ENCODE measurements at regions not wholly inside any gene's neighbourhood (a gene's known extent, or its start where the extent isn't known, plus 50 kb on each side); places are given as distances from the start of the nearest gene placed in this dataset.
"Not testable (repeated sequence)": the region's sequence is repeated elsewhere in the genome, so short reads cannot be mapped to it uniquely, and the experiment has no call there.

DNA sequence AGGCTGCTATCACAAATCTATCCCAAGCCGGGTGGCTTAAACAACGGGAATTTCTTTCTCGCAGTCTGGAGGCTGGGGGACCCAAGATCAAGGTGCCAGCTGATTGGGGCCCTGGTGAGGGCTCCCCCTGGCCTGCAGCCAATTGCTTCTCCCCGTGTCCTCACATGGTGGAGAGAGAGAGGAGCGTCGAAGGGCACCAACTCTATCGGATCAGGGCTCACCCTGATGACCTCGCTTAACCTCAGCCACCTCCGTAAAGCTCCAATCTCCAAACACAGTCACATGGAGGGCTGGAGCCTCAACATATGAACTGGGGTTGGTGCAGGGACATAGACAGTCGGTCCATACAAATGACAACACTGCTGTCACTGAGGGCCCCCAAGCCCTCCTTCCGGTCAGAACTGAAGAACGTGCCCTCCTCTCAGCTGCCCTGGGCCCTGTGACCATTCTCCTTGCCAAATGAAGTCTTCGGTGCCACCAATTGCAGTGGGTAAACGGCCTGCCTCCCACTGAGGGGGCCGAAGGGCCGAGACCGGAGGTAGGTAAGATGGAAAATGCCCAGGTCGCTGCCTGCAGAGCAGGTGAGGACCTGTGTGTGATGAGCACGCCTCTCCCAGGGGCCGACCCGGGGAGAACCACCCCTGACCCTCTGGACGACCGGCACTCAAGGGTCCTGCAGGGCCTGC, 211.0 kb downstream of the TOMM20 start:
- no peaks in the 10 kb centered on the region for H3K27me3 Mint-ChIP-seq
- no peak overlapping the region for H3K27ac Mint-ChIP-seq
- H3K36me3 Mint-ChIP-seq (ENCODE audit: insufficient read depth) = no peaks in the 10 kb centered on the region
- no peak overlapping the region for H3K4me3 Mint-ChIP-seq
- ATAC-seq (replicated peaks) (no peak), DNase-seq (no peak)
- H3K9me3 Mint-ChIP-seq = no peaks in the 10 kb centered on the region
- peaks cover 4 to 17% of the 10 kb centered on the region in 2 donors for H3K4me1 Mint-ChIP-seq (ENCODE audit: low read depth in 2 of 2)

DNA sequence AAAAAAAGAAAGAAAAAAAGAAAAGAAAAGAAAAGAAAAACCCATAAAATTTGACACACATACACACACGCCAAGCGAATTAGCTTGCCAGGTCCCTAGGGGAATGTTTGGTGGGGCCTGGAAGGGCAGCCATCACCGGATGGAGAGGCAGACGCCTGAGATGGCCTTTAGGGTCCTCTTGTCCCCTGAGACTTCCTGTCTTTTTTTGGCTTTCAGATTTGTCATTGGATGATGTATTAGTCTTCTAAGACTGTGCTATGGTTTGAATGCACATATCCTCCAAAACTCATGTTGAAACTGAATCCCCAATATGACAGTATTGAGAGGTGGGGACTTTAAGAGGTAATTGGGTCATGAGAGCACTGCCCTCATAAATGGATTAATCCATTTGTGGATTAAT, 211.8 kb downstream of the TOMM20 start:
- Mint-ChIP-seq H3K36me3 (ENCODE audit: insufficient read depth) (no peaks in the 10 kb centered on the region), H3K27ac (no peak overlapping the region), H3K4me1 (ENCODE audit: low read depth in 2 of 2) (peaks cover 12 to 24% of the 10 kb centered on the region in 2 donors), H3K9me3 (no peaks in the 10 kb centered on the region), H3K4me3 (no peak overlapping the region), H3K27me3 (no peaks in the 10 kb centered on the region)
- DNase-seq = no peak
- no peak for ATAC-seq (replicated peaks)

DNA sequence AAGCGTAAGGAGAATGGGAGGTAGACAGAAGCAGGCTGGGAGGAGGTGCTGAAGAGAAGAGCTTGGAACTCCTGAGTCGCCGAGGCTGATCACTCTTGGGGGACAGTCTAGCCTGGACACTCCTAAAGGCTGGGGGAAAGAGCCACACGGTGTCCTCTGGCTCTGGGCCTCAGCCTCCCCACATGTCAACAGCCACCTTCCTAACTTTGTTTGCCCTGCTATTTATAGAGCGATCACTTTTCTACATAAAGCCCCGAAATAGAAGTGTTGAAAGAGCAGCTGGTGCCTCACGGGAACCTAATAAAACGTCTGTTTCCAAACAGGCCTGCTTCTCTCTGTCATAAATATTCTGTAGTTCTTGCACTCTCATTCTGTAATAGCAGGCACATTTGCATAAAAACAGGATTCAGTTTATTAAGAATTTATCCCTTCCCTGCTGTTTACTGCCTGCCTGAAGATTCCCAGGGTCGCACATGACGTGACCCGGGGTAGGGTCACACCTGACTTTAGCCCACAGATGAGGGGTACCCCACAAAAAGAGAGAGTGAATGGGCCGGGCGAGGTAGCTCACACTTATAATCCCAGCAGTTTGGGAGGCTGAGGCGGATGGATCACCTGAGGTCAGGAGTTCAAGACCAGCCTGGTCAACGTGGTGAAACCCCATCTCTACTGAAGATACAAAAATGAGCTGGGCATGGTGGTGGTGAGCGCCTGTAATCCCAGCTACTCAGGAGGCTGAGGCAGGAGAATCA, 212.5 kb downstream of the TOMM20 start:
- Mint-ChIP-seq H3K4me1 (ENCODE audit: low read depth in 2 of 2) (peaks cover 19 to 31% of the 10 kb centered on the region in 2 donors), H3K4me3 (no peak overlapping the region), H3K27ac (peak overlapping the region in 1 of 2 donors; percentile 52), H3K9me3 (no peaks in the 10 kb centered on the region), H3K27me3 (no peaks in the 10 kb centered on the region), H3K36me3 (ENCODE audit: insufficient read depth) (no peaks in the 10 kb centered on the region)
- ATAC-seq (replicated peaks) = no peak
- DNase-seq = no peak

DNA sequence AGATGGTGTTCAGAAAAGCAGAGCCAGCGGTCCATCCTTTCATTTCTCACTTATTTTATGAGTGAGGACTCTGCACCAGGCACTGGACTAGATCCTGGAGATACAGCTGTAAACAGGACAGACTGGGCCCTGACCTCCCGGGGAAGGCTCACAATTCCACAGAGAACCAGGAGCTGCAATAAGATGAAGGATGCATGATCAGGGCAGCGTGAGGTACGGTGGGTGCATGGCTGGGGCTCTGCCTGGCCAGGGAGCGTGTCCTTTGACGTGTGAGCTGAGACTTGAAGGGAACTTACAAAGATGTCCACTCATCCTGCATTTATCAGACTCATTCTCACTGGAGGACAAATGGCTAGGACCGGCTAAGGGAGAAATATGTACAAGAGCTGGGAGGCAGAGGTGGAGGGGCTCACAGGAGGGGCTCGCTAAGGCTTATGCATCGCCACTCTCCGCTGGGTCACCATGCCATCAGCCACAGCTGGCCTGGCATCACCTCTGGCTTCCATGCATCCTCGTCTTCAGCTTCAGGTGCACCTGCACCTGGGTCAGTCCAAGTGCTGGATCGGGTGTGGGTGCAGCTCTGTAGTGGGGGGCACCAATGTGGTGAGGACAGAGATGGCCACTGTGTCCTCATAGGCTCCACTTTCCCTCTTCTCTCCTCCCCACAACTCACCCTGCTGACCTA, 213.9 kb downstream of the TOMM20 start:
- no peaks in the 10 kb centered on the region for H3K9me3 Mint-ChIP-seq
- H3K4me1 Mint-ChIP-seq (ENCODE audit: low read depth in 2 of 2) = peaks cover 25 to 36% of the 10 kb centered on the region in 2 donors
- H3K36me3 Mint-ChIP-seq (ENCODE audit: insufficient read depth) = no peaks in the 10 kb centered on the region
- no peak overlapping the region for H3K27ac Mint-ChIP-seq
- no peak overlapping the region for H3K4me3 Mint-ChIP-seq
- DNase-seq (no peak), ATAC-seq (replicated peaks) (no peak)
- no peaks in the 10 kb centered on the region for H3K27me3 Mint-ChIP-seq

DNA sequence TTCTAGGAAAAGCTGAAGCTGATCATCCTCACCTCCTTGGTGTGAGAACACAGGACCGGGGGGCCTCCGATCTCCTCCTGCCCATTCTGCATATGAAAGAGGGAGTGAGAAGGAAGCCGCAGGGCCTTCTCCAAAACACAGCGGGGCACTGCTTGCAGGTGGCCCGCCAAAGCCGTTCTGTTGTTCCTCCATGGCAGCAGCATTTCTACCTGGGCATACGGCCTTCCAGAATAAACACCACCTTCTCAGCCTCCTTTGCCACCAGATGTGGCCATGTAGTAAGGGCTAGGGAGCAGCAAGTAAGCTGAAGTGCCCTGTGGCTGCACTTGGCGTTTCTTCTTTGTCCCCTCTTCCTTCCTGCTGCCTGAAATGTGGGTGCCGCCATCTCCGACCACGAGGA, 214.9 kb downstream of the TOMM20 start:
- peak overlapping the region in 1 of 2 donors; percentile 68 for H3K27ac Mint-ChIP-seq
- no peaks in the 10 kb centered on the region for H3K36me3 Mint-ChIP-seq (ENCODE audit: insufficient read depth)
- no peaks in the 10 kb centered on the region for H3K27me3 Mint-ChIP-seq
- H3K4me3 Mint-ChIP-seq = no peak overlapping the region
- H3K4me1 Mint-ChIP-seq (ENCODE audit: low read depth in 2 of 2) = peaks cover 30 to 36% of the 10 kb centered on the region in 2 donors
- DNase-seq (no peak), ATAC-seq (replicated peaks) (no peak)
- no peaks in the 10 kb centered on the region for H3K9me3 Mint-ChIP-seq

DNA sequence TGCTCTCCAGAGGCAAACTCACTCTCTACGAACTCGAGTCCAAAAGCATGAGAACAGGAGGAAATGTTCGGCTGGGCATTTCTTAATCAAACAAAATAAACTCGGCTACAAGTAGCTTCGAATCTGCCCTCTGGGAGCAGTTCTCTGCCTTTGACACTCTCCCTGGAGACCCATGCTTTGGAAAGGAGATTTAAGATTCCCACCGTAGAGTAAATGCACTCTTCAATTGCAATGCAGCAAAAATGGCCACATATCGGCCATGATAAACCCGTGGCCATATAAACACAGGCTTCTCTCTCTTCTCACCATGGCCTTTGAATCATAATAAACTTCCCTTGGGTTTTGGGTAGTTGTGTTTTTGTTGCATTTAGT, 215.4 kb downstream of the TOMM20 start:
- Mint-ChIP-seq H3K27ac (peak overlapping the region in 1 of 2 donors; percentile 91), H3K4me1 (ENCODE audit: low read depth in 2 of 2) (peaks cover 30 to 36% of the 10 kb centered on the region in 2 donors), H3K27me3 (no peaks in the 10 kb centered on the region), H3K9me3 (no peaks in the 10 kb centered on the region), H3K4me3 (no peak overlapping the region), H3K36me3 (ENCODE audit: insufficient read depth) (no peaks in the 10 kb centered on the region)
- no peak for DNase-seq
- ATAC-seq (replicated peaks) = no peak

DNA sequence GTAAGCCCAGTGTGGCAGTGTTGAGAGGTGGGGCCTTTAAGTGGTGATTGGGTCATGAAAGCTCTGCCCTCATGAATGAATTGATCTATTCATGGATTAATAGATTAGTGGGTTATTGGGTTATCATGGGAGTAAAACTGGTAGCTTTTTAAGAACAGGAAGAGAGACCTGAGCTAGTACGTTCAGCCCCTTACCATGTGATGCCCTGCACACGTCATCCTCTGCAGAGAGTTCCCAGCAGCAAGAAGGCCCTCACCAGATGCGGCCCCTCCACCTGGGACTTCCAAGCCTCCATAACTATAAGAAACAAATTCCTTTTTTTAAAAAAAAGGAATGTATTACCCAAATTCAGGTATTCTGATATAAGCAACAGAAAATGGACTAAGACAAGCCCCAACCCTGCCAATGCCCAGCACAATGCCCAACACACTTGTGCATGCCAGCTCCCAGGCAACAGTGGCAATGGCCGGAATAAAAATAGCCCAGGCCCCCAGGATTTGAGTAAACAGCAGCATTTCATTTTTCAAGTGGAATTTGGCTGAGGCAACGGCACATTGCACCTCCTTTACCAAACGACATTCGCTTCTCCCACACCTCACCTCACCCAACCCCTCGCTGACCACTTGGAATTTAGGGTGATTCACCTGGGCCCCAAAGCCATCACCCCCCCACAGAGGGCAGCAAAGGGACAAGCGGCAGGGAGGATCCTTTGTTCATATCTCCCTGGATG, 215.9 kb downstream of the TOMM20 start:
- DNase-seq = no peak
- peaks cover 30 to 36% of the 10 kb centered on the region in 2 donors for H3K4me1 Mint-ChIP-seq (ENCODE audit: low read depth in 2 of 2)
- H3K4me3 Mint-ChIP-seq = peak overlapping the region; percentile 31 to 65
- H3K27me3 Mint-ChIP-seq = no peaks in the 10 kb centered on the region
- H3K9me3 Mint-ChIP-seq = no peaks in the 10 kb centered on the region
- H3K36me3 Mint-ChIP-seq (ENCODE audit: insufficient read depth) = no peaks in the 10 kb centered on the region
- H3K27ac Mint-ChIP-seq = peak overlapping the region; percentile 91
- no peak for ATAC-seq (replicated peaks)

DNA sequence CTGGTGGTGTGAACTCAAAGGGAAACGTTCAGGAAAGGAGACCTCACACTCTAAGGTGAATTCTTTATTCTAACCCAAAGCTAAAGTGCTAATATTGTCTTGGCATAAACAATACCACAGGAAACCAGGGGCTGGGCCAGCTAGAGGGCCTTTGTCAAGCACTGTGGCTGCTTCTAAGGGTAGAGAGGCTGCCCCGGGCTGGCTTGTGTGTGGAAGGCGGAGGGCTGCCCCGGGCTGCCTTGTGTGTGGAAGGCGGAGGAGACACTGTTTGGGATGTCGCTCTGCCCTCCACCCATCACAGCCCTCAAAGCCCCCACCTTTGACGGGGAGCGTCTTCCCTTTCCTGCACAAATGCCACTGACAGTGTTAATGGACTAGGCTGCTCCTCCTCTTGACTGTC, 216.8 kb downstream of the TOMM20 start:
- Mint-ChIP-seq H3K27me3 (no peaks in the 10 kb centered on the region), H3K27ac (peak overlapping the region; percentile 91), H3K4me3 (peak overlapping the region; percentile 31 to 65), H3K4me1 (ENCODE audit: low read depth in 2 of 2) (peaks cover 30 to 36% of the 10 kb centered on the region in 2 donors), H3K9me3 (no peaks in the 10 kb centered on the region), H3K36me3 (ENCODE audit: insufficient read depth) (no peaks in the 10 kb centered on the region)
- ATAC-seq (replicated peaks) (peak; percentile 97), DNase-seq (peak; percentile 66 to 70 (median 70))

DNA sequence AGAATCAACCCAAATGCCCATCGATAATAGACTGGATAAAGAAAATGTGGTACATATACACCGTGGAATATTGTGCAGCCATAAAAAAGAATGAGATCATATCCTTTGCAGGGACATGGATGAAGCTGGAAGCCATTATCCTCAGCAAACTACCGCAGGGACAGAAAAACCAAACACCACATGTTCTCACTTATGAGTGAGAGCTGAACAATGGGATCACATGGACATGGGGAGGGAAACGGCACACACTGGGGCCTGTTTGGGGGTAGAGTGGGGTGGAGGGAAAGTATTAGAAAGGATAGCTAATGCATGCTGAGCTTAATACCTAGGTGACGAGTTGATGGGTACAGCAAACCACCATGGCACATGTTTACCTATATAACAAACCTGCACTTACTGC, 217.5 kb downstream of the TOMM20 start:
- H3K36me3 Mint-ChIP-seq (ENCODE audit: insufficient read depth); ATAC-seq (replicated peaks); H3K9me3 Mint-ChIP-seq; H3K27me3 Mint-ChIP-seq; DNase-seq: not testable (repeated sequence)
- Mint-ChIP-seq H3K4me1 (ENCODE audit: low read depth in 2 of 2) (peaks cover 30 to 36% of the 10 kb centered on the region in 2 donors), H3K4me3 (peak overlapping the region; percentile 31 to 65), H3K27ac (peak overlapping the region; percentile 91)

DNA sequence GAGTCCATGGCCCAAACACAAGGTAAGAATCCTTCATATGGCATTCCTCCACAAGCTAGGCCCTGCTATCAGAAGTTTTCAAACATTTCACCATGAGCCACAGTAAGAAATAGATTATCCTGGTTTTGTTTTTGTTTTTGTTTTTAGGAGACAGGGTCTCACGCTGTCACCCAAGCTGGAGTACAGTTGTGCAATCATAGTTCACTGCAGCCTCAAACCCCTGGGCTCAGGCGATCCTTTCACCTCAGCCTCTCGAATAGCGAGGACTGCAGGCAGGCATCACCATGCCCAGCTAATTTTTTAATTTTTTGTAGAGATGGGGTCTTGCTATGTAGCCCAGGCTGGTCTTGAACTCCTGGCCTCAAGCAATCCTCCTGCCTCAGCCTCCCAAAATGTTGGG, 218.8 kb downstream of the TOMM20 start:
- Mint-ChIP-seq H3K27ac (peak overlapping the region in 1 of 2 donors; percentile 74), H3K4me3 (no peak overlapping the region), H3K9me3 (no peaks in the 10 kb centered on the region), H3K36me3 (ENCODE audit: insufficient read depth) (no peaks in the 10 kb centered on the region), H3K4me1 (ENCODE audit: low read depth in 2 of 2) (peaks cover 30 to 34% of the 10 kb centered on the region in 2 donors), H3K27me3 (no peaks in the 10 kb centered on the region)
- no peak for DNase-seq
- ATAC-seq (replicated peaks) = no peak

DNA sequence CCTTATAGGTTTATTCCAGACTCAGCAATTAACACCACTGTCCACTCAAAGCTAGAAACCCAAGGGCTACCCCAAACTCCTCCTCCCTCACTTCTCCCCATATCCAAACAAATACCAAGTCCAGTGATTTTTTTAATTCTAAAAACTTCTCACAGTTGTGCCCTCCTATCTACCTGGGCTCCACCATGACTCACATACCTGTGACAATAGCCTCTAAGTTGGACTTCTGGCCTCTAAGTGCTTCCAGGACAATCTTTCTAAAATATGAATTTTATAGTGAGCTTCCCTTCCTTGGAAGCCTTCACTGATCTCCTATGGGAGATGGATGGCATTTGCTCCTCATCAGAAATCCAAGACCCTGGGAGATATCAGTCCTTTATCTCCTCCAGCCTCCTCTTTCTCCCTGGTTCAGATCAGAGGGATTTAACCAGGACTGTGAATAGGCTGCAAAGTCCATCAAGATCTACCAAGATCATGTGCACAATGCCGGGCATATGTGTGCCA, 219.3 kb downstream of the TOMM20 start:
- H3K4me3 Mint-ChIP-seq = no peak overlapping the region
- H3K27me3 Mint-ChIP-seq = no peaks in the 10 kb centered on the region
- no peak for ATAC-seq (replicated peaks)
- H3K9me3 Mint-ChIP-seq = no peaks in the 10 kb centered on the region
- H3K36me3 Mint-ChIP-seq (ENCODE audit: insufficient read depth) = no peaks in the 10 kb centered on the region
- H3K27ac Mint-ChIP-seq = peak overlapping the region in 1 of 2 donors; percentile 74
- DNase-seq = no peak
- peaks cover 30 to 31% of the 10 kb centered on the region in 2 donors for H3K4me1 Mint-ChIP-seq (ENCODE audit: low read depth in 2 of 2)

DNA sequence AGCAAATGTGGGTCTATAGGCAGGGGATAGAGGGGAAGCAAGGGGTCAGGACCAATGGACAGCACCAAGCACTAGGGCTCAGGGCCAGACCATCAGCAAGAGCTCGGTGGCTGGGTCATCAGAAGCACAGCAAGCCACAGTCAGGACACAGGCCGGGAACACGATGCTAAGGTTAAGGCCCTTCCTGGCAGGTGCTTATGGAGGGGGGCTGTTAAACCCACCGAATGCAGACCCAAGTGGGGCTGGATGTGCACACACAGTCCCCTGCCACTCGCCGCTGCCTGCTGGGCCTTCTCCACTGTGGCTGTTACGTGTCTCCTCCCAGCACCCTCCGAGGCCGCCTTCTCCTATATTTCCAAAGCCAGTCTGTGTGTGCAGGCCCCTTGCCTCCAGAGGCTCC, 220.1 kb downstream of the TOMM20 start:
- H3K9me3 Mint-ChIP-seq = no peaks in the 10 kb centered on the region
- ATAC-seq (replicated peaks) (no peak), DNase-seq (no peak)
- no peak overlapping the region for H3K4me3 Mint-ChIP-seq
- peaks cover 25 to 30% of the 10 kb centered on the region in 2 donors for H3K4me1 Mint-ChIP-seq (ENCODE audit: low read depth in 2 of 2)
- H3K36me3 Mint-ChIP-seq (ENCODE audit: insufficient read depth) = no peaks in the 10 kb centered on the region
- H3K27ac Mint-ChIP-seq = peak overlapping the region in 1 of 2 donors; percentile 74
- no peaks in the 10 kb centered on the region for H3K27me3 Mint-ChIP-seq

DNA sequence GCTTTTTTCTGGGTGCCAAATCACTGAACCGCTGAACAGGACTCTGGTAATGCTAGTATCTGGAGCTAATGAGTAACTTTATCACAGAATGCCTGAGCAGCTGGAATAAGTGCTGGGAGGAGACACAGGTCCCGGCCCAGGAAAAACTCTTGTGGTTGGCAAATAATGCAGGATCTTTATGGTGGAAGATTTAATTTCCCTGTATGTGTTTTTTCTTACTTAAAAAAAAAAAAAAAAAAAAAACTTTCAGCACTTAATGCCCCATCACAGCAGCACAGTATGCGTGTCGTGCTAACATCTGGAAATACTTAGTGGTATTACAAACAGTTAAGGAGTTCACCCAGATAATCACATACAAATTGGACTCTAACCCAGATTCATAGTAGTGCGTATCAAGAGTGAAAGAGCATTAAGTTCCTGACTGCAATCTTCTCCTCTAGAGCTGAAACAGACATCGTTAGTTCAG, 220.7 kb downstream of the TOMM20 start:
- Mint-ChIP-seq H3K36me3 (ENCODE audit: insufficient read depth) (no peaks in the 10 kb centered on the region), H3K9me3 (no peaks in the 10 kb centered on the region), H3K4me1 (ENCODE audit: low read depth in 2 of 2) (peaks cover 22 to 30% of the 10 kb centered on the region in 2 donors), H3K27me3 (no peaks in the 10 kb centered on the region), H3K27ac (peak overlapping the region in 1 of 2 donors; percentile 52), H3K4me3 (no peak overlapping the region)
- DNase-seq (no peak), ATAC-seq (replicated peaks) (no peak)

Measured in effector memory CD8-positive, alpha-beta T cell (primary cell).